ENCODE measurements at regions not wholly inside any gene's neighbourhood (a gene's known extent, or its start where the extent isn't known, plus 50 kb on each side); places are given as distances from the start of the nearest gene placed in this dataset.

DNA sequence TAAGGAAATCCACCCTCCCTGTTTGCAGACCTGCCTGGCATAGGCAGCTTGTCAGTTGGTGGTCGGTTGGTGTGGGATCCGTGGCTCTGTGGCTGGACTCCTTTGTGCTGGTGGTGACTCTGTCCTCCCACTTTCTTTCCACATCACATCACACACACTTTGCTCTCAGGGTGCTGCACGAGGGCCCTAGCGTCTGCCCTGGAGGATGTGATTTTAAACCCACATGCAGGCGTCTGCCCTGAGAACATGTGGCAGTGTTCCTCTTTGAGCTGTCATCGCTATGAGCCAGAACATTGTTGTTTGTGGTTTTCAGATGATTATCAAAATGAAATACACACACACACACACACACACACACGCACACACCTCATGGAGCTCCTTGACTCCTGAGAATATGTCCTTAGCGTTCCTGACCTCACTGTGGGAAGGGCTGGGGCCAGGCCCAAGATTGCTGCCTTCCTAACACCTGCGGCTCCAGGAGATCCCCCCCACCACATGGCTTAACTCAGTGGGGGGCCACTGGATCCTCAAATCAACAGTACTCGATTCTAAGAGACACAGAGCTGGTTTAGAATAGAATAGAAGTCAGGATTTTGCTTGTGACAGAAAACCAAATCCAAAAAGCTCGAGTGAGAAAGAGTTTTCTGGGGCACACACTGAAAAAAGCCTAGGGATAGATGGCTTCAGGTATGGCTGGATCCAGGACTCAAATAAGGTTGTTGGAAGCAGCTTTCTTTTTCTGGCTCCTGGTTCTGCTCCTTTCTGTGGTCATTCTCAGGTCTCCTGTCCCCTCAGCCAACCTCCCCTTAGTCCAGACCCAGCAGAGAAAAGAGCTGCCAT is 54.8 kb downstream of the RTP5 start:
- no peak for DNase-seq (ENCODE audit: low read depth)

DNA sequence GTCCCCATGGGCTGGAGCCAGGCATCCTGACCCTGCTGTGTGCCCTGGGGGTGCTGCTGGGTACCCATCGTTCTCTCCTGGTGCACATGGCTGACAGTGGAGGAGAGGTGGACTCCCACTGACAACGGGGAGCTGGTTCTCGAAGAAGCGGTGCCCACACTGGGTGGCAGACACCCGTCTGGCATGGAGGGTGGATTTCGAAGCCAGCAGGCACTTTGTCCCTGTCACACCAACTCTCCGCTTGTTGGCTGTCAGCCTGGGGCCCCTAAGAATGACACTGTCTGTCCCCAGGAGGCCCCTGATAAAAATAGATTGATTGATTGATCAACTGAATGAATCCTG is 55.4 kb downstream of the RTP5 start:
- DNase-seq (ENCODE audit: low read depth): no peak

DNA sequence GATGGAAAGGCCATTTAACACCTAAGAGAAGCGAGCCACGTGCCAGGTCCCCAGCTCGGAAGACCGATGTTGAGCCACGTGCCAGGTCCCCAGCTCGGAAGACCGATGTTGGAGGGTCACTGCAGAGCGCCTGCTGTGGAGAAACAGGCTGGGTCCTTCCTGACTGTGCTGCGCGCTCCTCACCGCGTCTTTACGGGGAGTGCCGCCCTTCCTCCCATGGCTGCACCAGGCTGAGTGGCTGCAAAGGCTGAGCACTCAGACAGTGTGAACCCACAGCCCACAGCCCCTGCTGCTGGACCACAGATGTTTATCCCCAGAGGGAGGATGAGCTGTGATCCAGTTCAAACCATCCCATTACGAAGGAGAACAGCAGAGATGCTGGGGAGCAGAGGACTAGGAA is 55.7 kb downstream of the RTP5 start:
- no peak for DNase-seq (ENCODE audit: low read depth)

DNA sequence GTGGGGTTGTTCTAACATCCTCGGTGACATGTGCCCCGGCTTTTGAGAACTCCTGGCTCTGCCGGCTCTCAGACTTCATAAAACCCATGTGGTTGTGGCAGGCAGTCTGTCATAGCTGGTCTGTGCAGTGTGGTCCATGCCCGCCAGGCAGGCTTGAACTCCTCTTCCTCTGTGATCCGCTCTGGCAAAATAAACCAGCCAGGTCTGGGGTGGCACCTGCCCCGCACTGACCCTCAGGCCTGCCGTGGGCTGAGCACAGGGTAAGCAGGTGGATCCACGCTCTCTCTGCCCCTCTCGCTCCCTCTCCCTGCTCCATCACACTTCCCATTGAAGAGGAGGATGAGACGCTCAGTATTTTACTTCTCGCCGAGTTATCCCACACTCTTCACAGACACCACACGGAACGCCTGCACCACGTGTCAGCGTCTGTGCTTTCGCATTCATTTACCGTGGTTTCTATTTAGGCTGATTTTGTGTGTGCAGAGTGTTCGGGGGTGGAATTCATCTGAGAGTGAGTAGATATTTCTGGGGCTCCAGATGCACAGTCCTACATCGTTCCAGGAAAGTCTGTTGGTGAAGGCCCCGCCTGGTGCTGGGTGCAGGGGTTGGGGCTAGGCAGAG is 56.4 kb downstream of the RTP5 start:
- DNase-seq (ENCODE audit: low read depth): no peak

DNA sequence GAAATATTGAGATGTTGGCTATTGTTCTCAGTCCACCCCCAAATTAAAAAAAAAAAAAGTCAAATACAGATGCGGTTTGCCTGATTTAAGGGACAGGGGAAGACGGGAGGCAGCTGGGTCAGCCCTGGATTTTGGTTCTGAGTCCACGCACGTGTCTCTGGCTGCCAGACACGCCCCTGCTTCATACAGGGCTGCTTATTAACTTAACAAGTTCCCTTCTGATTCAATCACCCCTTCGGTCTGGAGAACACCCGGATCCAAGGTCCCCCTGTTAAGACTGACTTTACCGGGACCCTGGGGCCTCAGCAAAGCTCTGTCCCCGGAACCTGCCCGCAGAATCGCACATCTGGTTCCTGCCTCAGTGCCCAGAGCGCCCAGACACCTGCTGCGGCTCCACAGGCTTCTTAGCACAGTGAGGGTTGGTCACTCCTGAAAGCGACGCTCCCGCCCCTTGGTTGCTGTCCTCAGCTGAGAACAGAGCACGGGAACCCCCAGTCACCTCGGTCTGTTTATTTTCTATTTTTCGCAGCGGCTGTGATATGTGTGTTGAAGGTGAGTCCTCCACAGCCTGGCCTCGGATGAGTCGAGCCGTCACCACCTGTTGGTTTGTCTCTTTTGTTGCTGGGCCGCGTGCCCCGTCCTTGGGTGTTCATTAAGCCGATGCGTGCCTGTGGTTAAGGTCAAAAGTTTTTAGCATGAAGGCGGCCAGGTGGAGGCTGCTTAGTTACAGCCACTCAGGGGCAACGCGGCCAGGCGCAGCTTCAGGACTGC is 57.2 kb downstream of the RTP5 start:
- DNase-seq (ENCODE audit: low read depth): no peak

DNA sequence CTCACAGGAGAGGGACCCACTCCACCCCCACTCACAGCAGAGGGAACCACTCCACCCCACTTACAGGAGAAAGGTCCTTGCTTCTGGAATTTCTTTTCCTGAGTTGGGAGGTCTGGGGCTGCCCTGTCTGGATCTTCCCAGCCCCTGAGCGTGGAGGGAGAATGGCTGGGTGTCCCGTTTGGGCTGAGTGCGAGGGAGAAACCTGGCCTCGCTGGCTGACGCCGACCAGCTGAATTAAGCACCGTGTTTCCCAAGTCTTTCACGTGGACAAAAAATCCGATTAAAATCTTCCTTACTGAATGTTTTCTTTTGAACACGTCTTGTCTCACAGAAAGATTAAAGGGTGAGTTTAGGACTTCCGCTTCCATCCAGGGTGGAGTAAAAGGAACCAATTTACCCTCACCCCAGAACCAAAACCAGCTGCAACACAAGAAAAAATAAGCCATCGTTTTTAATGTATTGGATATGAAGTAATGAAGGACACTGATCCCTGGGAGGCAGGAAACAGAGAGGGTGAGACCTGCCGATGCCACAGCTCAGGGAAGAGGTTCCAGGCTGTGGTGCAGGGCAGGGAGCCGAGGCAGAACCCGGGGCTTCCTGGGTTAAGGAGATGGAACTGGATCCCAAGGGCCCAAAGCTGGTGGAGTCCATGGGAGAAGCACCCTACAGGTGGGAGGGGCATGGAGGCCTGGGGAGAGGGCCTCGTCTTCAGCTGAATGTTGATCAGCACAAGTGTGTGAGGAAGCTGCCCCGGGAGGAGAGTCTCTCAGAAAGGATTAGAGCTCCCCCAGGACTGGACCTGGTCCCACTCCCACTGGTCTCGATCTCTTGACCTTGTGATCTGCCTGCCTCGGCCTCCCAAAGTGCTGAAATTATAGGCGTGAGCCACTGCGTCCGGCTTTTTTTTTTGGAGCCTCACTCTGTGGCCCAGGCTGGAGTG is 60.3 kb downstream of the RTP5 start:
- DNase-seq (ENCODE audit: low read depth): no peak

DNA sequence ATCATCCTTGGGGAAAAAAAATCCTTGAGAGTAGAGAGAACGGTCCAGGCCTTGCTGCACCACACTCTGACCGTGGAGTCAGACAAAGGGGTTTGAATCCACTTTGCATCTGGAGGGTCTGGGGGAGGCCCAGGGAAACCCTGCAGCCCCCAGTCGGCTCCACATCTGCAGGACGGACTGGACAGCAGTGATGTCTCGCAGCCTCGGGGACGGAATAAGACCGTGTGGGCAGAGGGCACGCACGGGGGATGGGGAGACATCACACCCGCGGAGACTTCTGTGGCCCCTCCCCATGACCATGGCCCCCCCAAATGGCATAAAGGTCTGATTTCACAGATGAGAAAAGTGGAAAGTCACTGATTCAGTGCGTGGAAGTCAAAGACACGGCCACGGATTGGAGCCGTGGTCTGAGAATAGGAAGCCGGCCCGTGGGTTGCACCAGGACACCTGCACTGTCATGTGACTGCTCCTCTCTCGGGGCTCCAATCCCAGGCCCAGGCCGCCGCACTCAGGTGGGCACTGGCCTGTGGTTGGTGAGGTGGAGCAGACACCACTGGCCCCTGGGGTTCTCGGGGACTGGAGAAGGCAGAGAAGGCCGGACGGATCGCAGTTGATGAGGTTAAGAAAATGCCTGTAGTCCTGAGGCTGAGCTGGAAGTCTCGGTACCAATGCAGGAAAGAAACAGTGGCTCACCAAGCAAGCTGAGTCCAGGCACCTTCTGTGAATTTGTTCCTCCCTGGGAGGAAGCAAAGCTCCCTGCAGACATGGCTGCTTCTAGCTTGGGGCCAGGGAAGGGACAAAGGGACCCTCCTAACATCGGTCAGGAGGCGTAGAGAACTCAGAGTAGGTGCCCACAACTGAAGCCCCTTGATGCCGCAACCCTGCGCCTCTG is 61.8 kb downstream of the RTP5 start:
- DNase-seq (ENCODE audit: low read depth): no peak

DNA sequence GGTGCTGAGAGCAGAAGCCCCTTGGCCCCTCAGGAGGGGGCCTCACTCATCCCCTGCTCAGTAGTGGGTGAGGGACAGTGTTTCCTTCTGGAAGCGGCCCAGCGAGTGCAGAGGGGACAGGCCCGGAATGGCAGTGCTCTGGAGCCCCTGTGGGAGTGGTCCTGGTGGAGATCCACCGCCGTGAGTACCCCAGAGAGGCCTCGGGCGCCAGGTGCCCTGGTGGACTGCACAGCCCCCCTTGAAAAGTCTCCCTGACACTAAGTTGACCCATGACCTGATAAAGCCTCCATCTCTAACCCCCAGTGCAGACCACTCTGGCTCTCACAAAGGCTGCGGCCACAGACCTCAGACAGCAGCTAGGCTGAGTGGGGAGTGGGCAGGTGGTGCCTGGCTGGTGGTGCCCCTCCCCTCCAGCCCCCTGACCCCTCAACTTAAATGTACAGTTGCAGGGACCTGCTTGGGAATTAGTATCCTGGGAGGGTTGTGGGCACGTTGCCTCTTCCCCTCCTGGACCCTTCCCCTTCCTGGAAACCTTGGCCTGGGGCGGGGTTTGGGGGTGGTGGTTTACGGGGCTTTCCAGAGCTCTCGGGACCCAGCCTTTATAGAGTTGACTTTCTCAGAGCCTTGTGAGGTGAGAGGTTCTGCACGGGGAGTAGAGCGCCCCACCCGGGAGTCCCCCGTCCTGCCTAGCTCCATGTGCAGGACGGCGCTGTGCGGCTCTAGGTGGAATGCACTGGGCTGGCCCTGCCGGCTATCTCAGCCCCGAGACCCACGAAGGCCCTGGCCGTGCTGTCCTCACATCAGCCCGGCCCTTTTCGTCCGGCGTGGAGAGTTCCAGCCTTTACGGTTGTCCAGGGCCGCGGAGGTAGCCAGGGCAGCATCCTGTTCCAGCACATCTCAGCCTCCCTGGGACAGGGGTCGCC is 62.7 kb downstream of the RTP5 start:
- no peak for DNase-seq (ENCODE audit: low read depth)

DNA sequence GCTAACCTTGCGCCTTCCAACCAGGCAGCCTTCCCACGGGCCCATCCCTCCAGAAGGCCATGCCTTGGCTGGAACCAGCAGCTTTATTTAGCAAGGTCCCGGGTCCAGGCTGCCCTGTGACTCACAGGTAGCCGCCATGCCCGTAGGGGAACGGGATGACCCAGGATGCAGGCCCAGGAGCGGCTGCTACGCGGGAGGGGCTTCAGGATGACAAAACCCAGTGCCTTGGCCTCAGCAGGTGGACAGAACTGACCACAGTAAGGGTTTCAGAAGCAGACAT is 63.3 kb downstream of the RTP5 start:
- no peak for DNase-seq (ENCODE audit: low read depth)

DNA sequence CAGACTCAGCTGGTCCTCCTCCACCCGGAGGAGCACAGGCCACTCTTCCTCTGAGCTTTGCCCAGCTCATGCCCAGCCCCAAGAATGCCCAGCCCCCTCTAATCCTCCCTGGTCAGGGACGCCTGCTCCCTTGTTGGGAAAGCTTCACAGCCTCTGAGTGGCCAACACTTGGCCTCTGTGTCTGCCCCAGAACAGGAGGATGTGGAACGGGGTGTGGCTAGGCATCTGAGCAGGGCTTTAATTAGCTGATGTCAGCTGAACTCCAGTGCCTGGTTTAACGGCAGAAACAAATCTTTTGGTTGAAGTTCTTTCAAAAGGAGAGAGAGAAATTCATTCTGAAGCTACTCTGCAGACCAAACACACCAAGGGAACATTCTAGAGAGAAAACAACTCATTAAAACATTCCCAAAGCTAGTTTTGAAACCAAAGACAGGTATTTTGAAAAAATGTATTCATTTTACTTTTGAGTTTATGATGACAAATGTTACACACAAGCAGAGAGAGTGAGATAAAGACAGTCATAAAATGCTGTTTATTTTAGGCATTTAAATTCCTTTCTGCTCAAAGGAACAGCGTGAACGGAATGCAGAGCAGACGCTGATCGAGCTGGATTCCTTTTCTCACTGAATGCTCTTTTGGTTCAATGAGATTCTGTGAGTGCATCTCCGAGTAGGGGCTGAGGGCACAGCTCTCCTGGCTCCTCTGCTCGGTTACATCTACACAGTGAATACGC is 63.8 kb downstream of the RTP5 start:
- peak; percentile 16 for DNase-seq (ENCODE audit: low read depth)

DNA sequence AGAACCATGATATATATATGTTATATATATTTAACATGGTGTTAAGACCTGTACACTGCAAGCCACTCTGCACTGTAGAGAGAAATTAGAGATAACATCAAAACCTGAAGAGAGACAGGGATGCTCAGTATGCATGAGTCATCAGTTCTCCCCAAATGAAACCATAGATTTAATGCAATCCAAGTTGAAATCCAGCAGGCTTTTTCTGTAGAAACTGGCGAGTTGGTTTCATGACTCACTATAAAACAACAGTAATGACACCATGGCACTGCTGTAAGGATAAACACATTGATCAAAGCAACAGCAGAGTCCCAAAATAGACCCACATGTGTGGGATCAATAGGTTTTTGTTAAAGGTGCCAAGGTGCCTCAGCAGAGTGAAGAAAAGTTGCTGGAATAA is 65.8 kb downstream of the RTP5 start:
- peak; percentile 46 for DNase-seq (ENCODE audit: low read depth)

DNA sequence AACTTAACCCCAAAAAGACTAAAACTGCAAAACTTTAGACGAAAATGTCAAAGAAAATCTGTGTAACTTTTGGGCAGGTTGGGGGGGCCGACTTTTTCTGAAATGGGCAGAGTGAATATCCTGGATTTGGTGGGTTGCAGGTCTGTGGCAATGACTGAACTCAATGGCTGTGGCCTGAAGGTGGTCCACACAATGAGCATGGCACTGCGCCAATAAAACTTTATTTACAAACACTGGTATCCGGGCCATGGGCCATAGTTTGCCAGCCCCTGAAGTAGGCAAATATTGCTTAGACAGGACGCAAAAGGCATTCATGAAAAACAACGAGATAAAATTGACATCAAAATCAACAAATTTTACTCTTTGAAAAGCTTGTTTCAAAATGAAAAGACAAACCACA is 66.2 kb downstream of the RTP5 start:
- no peak for DNase-seq (ENCODE audit: low read depth)

DNA sequence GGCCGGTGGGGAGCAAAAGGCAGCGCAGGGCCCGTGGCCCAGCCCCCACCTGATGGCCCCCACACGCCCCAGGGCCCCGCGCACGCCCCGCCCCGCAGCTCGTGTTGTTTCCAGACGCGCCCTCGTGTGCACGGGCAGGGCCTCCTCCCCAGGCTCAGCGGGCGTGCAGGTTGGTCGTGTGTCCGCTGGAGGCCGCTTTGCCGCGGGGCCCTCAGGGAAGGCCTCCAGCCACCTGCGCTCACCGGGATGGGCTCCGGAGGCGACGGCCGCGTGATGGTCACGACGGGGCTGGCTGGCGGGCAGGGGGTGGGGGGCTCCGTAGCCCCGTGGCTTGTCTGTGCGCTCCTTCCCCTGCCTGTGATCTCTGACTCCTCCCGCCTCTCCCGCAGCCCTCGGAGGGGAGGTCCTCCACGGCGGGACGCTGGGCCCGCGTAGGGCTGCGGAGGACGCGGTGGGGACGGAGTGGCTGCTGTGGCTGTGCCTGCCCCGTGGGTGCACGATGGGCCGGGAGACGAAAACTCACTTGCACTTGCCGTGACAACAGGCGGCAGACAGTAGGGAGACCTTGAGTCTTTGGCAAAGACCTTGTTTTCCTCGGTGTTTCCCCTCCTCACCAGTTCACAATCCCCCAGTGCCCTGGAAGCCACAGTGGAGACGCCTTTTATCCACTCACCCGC is 67.1 kb downstream of the RTP5 start:
- no peak for DNase-seq (ENCODE audit: low read depth)

DNA sequence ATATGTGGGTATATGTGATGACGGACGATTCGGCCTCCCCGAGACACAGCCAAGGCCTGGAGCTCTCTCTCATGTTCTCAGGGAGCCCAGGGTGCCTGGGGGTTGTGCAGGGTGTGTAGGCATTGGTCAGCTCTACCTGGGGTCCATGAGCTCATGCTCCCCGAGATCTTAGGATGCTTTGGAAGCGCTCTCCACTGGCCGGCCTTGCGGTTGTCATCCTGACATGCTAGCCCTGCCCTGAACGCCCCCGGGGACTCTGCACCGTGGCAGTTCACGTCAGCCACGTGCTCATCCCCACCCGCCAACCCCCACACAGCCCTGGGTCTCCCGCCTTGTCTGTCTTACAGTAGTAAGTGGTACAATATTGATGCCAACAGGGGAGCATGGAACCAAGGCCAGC is 67.8 kb downstream of the RTP5 start:
- DNase-seq (ENCODE audit: low read depth): no peak

DNA sequence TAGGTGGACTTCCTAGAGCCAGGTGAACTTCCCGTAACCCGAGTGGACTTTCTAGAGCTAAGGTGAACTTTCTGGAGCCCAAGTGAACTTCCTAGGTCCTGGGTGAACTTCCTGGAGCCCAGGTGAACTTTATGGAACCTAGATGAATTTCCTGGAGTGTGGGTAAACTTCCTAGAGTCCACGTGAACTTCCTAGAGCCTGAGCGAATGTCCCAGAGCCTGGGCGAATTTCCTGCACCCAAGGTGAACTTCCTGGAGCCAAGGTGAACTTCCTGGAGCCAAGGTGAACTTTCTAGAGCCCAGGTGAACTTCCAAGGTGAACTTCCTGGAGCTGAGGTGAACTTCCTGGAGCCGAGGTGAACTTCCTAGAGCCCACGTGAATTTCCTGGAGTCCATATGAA is 70.0 kb downstream of the RTP5 start:
- DNase-seq (ENCODE audit: low read depth): no peak

DNA sequence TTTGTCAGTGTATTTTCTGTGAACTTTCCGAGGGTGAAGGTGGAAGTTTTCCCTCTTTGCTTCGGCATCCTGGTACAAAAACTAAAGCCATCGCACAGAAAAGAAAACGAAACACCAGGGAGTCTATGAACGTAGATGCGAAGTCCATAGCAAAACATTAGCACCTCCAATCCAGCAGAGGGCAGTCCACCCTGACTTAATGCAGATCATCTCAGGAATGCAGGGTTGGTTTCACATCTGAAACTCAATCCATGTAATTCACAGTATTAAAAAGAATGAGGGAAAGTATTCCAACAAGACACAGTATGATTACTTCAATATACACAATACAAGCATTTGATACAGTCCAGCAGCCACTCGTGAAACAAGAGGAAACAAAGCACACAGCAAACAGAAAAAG is 70.8 kb downstream of the RTP5 start:
- DNase-seq (ENCODE audit: low read depth): no peak

DNA sequence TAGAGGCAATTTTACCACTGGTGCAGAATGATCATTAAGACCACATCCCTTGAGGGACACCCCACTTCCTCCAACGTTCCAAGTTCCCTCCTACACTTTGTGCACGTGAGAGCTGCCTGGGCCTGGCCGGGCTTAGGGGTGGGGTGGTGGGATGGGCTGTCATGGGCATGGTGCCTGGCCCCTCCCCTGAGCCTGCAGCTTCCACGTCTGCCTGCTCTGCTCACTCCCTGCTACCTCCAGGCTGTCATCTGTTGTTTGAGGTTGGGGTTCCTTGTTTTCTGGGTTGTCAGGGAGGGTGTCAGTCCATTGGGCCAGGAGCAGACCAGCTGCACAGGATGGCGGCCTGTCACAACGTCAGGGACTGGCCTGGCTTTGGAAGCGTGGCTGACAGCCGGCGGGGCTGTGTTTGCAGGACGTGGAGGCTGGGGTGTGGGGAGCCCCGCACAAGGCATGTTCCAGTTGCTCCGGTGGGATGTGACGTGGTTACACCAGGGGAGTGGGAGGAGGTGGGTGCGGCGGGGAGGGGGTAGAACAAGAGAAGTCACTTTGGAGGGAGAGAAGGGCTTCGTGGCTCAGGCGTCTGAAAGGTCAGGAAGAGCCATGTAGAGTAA is 72.3 kb downstream of the RTP5 start:
- no peak for DNase-seq (ENCODE audit: low read depth)

DNA sequence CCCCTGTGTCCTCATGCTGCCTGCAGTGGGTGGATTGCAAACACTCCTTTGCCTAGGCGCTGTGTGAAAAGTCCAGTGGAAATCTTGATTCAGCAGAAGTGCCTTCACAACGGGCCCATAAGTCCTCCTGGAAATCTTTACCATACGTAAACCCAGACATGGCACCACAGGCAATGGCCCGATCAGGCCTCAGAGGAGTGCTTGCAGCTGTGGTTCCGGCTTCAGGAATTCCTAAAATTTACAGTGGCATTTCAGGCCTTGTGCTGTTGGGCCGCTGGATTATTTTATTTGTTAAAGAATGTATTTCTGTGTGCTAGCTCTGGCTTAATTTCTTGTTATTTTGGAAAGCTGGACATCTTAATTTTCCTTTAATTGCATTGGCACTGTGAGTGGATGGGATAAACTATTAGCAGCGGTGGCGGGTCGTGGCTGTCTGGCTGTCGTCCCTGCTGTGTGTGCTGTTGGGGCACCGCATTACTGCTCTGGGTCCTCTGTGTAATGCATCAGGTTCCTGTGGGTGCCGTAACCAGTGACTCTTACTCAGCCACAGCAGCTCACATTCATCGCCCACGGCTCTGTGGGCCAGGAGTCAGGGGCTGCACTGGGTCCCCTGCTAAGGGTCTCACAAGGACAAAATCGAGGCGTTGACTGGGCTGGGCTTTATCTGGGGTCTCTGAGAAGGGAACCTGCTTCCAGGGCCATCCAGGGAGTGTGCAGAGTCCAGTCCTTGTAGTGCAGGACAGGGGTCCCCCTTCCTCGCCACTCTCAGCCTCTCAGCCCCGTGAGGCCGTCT is 73.1 kb downstream of the RTP5 start:
- DNase-seq (ENCODE audit: low read depth): no peak
